IMR-90 (cell line): ENCODE measurements at regions not wholly inside any gene's neighbourhood (a gene's known extent, or its start where the extent isn't known, plus 50 kb on each side); places are given as distances from the start of the nearest gene placed in this dataset.

Experiments
- ATAC-seq: fragments of 200-7000 bp; cut with Tn5 transposase; 2 replicates; pipeline ENCODE4 v1.9.1; 2020; ENCODE audit warnings: low read depth, mild to moderate bottlenecking, moderate library complexity
- BruUV-seq: library from RNA; stranded (reverse); fragments of 400-500 nt; replicated peaks from 2 replicates; lab custom pipeline; 2021; lab: Mats Ljungman, UMichigan
- CTCF ChIA-PET: fragments of 300-600 bp; formaldehyde crosslinking; extraction: SDS; loops from one replicate; lab custom pipeline; 2021; ENCODE audit warnings: antibody characterized with exemption; lab: Yijun Ruan, JAX
- POLR2A ChIA-PET: fragments of 300-600 bp; sonication (Branson Sonifier 250); formaldehyde crosslinking; loops from one replicate; lab custom pipeline; 2022; ENCODE audit warnings: antibody characterized with exemption; ENCODE audit not compliant: unreplicated experiment; lab: Charles Lee
- DNase-seq: peaks from one replicate; pipeline ENCODE4 v3.0.0; 2013
- H2AFZ ChIP-seq: replicated peaks from 2 replicates; pipeline ENCODE3; 2013; ENCODE audit warnings: low read length, mild to moderate bottlenecking; ENCODE audit not compliant: poor library complexity
- H2AK5ac ChIP-seq: 2 replicates; pipeline ENCODE4 v1.6.1; 2013; ENCODE audit warnings: low read depth, low read length, inconsistent platforms
- H2AK9ac ChIP-seq: replicated peaks from 2 replicates; pipeline ENCODE3; 2013; ENCODE audit warnings: mild to moderate bottlenecking, low read depth, low read length, moderate library complexity; ENCODE audit not compliant: poor library complexity
- H2BK120ac ChIP-seq: 2 replicates; pipeline ENCODE4 v1.6.1; 2013; ENCODE audit warnings: low read depth, low read length, inconsistent platforms
- H2BK15ac ChIP-seq: 3 replicates; pipeline ENCODE4 v1.6.1; 2013; ENCODE audit warnings: low read depth, low read length, inconsistent platforms
- H2BK20ac ChIP-seq: 2 replicates; pipeline ENCODE4 v1.6.1; 2013; ENCODE audit warnings: low read depth, mild to moderate bottlenecking, inconsistent platforms, low read length, moderate library complexity
- H2BK5ac ChIP-seq: 2 replicates; pipeline ENCODE4 v1.6.1; 2013; ENCODE audit warnings: mild to moderate bottlenecking, low read depth, low read length, inconsistent platforms; ENCODE audit not compliant: poor library complexity, severe bottlenecking
- H3K14ac ChIP-seq: replicated peaks from 2 replicates; pipeline ENCODE4 v1.6.1; 2013; ENCODE audit warnings: low read depth, low read length, inconsistent platforms
- H3K18ac ChIP-seq: 2 replicates; pipeline ENCODE4 v1.6.1; 2013; ENCODE audit warnings: low read depth, low read length, control low read depth
- H3K23ac ChIP-seq: 2 replicates; pipeline ENCODE4 v1.6.1; 2013; ENCODE audit warnings: low read depth, low read length, inconsistent platforms
- H3K27ac ChIP-seq: 2 replicates; pipeline ENCODE4 v1.5.1; 2013; ENCODE audit warnings: mild to moderate bottlenecking, control low read depth, low read length; ENCODE audit not compliant: insufficient read depth
- H3K27me3 ChIP-seq: 2 replicates; pipeline ENCODE4 v1.6.1; 2013; ENCODE audit warnings: low read length; ENCODE audit not compliant: control insufficient read depth, insufficient read depth
- H3K36me3 ChIP-seq: 2 replicates; pipeline ENCODE4 v1.6.1; 2013; ENCODE audit warnings: low read length, mixed read lengths; ENCODE audit not compliant: control insufficient read depth, insufficient read depth
- H3K4ac ChIP-seq: 2 replicates; pipeline ENCODE4 v1.6.1; 2013; ENCODE audit warnings: low read depth, low read length, inconsistent platforms
- H3K4me1 ChIP-seq: 2 replicates; pipeline ENCODE4 v1.6.1; 2013; ENCODE audit warnings: low read length, mixed read lengths; ENCODE audit not compliant: control insufficient read depth, insufficient read depth
- H3K4me2 ChIP-seq: 2 replicates; pipeline ENCODE4 v1.6.1; 2013; ENCODE audit warnings: low read depth, mild to moderate bottlenecking, control low read depth, low read length, moderate library complexity
- H3K4me3 ChIP-seq: 2 replicates; pipeline ENCODE4 v1.5.1; 2013; ENCODE audit warnings: low read depth, mild to moderate bottlenecking, control low read depth, low read length, moderate library complexity; ENCODE audit not compliant: insufficient read depth
- H3K56ac ChIP-seq: 2 replicates; pipeline ENCODE4 v1.6.1; 2013; ENCODE audit warnings: low read length, inconsistent platforms; ENCODE audit not compliant: insufficient read depth; ENCODE audit errors: extremely low read depth
- H3K79me1 ChIP-seq, 2 experiments: 2 replicates each; pipeline ENCODE4 v1.6.1; 2013; ENCODE audit warnings: low read length in 2 of 2, inconsistent platforms in 1 of 2, low read depth in 1 of 2
- H3K9ac ChIP-seq: 2 replicates; pipeline ENCODE4 v1.6.1; 2013; ENCODE audit warnings: low read depth, low read length, control low read depth
- H3K9me1 ChIP-seq: 2 replicates; pipeline ENCODE4 v1.6.1; 2013; ENCODE audit warnings: low read length, inconsistent platforms; ENCODE audit not compliant: insufficient read depth
- H3K9me3 ChIP-seq: 2 replicates; pipeline ENCODE4 v1.6.1; 2013; ENCODE audit warnings: low read length; ENCODE audit not compliant: control insufficient read depth, insufficient read depth
- H4K20me1 ChIP-seq: 2 replicates; pipeline ENCODE4 v1.6.1; 2013; ENCODE audit warnings: low read length, inconsistent platforms; ENCODE audit not compliant: insufficient read depth
- H4K5ac ChIP-seq: 2 replicates; pipeline ENCODE4 v1.6.1; 2013; ENCODE audit warnings: mild to moderate bottlenecking, low read depth, low read length, control low read depth
- H4K8ac ChIP-seq, 2 experiments: 2 replicates each; pipeline ENCODE4 v1.6.1; 2013; ENCODE audit warnings: low read depth in 2 of 2, low read length in 2 of 2, control low read depth in 1 of 2, inconsistent platforms in 1 of 2
- H4K91ac ChIP-seq: 2 replicates; pipeline ENCODE4 v1.6.1; 2013; ENCODE audit warnings: low read depth, low read length, inconsistent platforms; ENCODE audit not compliant: insufficient read depth
- BHLHE40 ChIP-seq: fragments of 150-350 bp; IDR thresholded peaks from 2 replicates; pipeline ENCODE4 v1.6.1; 2016; ENCODE audit warnings: mild to moderate bottlenecking, low read depth, low read length
- CEBPB ChIP-seq: IDR thresholded peaks from 2 replicates; pipeline ENCODE4 v1.6.1; 2012; ENCODE audit warnings: low read depth, low read length, improper control_type of control experiment
- CHD1 ChIP-seq: IDR thresholded peaks from 2 replicates; pipeline ENCODE4 v1.6.1; 2012; ENCODE audit warnings: low read depth, low read length, improper control_type of control experiment
- CTCF ChIP-seq: conservative IDR thresholded peaks from 2 replicates; pipeline ENCODE4 v1.5.1; 2012; ENCODE audit warnings: mild to moderate bottlenecking, low read depth, low read length, improper control_type of control experiment
- FOS ChIP-seq: fragments of 150-350 bp; IDR thresholded peaks from 2 replicates; pipeline ENCODE4 v1.6.1; 2016; ENCODE audit warnings: low read depth, low read length
- MAFK ChIP-seq: IDR thresholded peaks from 2 replicates; pipeline ENCODE4 v1.6.1; 2012; ENCODE audit warnings: low read depth, low read length, improper control_type of control experiment
- MAZ ChIP-seq: IDR thresholded peaks from 2 replicates; pipeline ENCODE4 v1.6.1; 2012; ENCODE audit warnings: low read depth, mild to moderate bottlenecking, low read length, improper control_type of control experiment, moderate library complexity, borderline replicate concordance
- MXI1 ChIP-seq: IDR thresholded peaks from 2 replicates; pipeline ENCODE4 v1.6.1; 2012; ENCODE audit warnings: low read depth, mild to moderate bottlenecking, low read length, moderate library complexity, borderline replicate concordance
- NFE2L2 ChIP-seq: fragments of 150-350 bp; IDR thresholded peaks from 2 replicates; pipeline ENCODE4 v1.6.1; 2016; ENCODE audit warnings: low read depth, mild to moderate bottlenecking, low read length
- POLR2A ChIP-seq: IDR thresholded peaks from 2 replicates; pipeline ENCODE4 v1.6.1; 2012; ENCODE audit warnings: mild to moderate bottlenecking, low read depth, low read length
- RAD21 ChIP-seq: IDR thresholded peaks from 2 replicates; pipeline ENCODE4 v1.6.1; 2012; ENCODE audit warnings: low read length, improper control_type of control experiment
- RCOR1 ChIP-seq: IDR thresholded peaks from 2 replicates; pipeline ENCODE4 v1.6.1; 2012; ENCODE audit warnings: mild to moderate bottlenecking, low read length, improper control_type of control experiment; ENCODE audit not compliant: insufficient replicate concordance
- RFX5 ChIP-seq: IDR thresholded peaks from 2 replicates; pipeline ENCODE4 v1.8.0; 2012; ENCODE audit warnings: low read depth, mild to moderate bottlenecking, low read length, moderate library complexity
- SMC3 ChIP-seq: fragments of 150-350 bp; IDR thresholded peaks from 2 replicates; pipeline ENCODE4 v1.6.1; 2016; ENCODE audit warnings: low read depth, mild to moderate bottlenecking, antibody characterized with exemption, low read length, moderate library complexity
- WGBS, 2 experiments: methylation state at CpG; one replicate each; pipeline versions ENCODE4 v1.1.5 to v1.1.7; 2013; ENCODE audit warnings: missing lambda C conversion rate in 2 of 2; ENCODE audit not compliant: insufficient read length in 1 of 2; ENCODE audit errors: extremely low coverage in 2 of 2; 5-methylcytosine and 5-hydroxymethylcytosine counted together
- dilution Hi-C: fragments of 300-500 bp; cut with HindIII; formaldehyde crosslinking; loops from one replicate; pipeline ENCODE4 v1.14.3; 2018; ENCODE audit warnings: low sequenced_read_pairs; ENCODE audit not compliant: unreplicated experiment
- in situ Hi-C: fragments of 300-500 bp; cut with MboI; formaldehyde crosslinking; loops from 3 replicates; pipeline ENCODE4 v1.14.3; 2019; ENCODE audit warnings: low sequenced_read_pairs, inconsistent platforms, mixed read lengths
- intact Hi-C: fragments of 100-400 bp; cut with micrococcal nuclease; formaldehyde crosslinking; loops from 2 replicates; pipeline ENCODE4 v1.10.0; 2022
- TF ChIP-seq, protein P1 (sequence below): fragments of 150-350 bp; IDR thresholded peaks from 2 replicates; pipeline ENCODE4 v1.6.1; 2016; ENCODE audit warnings: low read depth, mild to moderate bottlenecking, low read length, moderate library complexity, borderline replicate concordance
- TF ChIP-seq, protein P2 (sequence below): fragments of 150-350 bp; IDR thresholded peaks from 2 replicates; pipeline ENCODE4 v1.6.1; 2017; ENCODE audit warnings: mild to moderate bottlenecking, antibody characterized with exemption, low read length, low read depth

DNA sequence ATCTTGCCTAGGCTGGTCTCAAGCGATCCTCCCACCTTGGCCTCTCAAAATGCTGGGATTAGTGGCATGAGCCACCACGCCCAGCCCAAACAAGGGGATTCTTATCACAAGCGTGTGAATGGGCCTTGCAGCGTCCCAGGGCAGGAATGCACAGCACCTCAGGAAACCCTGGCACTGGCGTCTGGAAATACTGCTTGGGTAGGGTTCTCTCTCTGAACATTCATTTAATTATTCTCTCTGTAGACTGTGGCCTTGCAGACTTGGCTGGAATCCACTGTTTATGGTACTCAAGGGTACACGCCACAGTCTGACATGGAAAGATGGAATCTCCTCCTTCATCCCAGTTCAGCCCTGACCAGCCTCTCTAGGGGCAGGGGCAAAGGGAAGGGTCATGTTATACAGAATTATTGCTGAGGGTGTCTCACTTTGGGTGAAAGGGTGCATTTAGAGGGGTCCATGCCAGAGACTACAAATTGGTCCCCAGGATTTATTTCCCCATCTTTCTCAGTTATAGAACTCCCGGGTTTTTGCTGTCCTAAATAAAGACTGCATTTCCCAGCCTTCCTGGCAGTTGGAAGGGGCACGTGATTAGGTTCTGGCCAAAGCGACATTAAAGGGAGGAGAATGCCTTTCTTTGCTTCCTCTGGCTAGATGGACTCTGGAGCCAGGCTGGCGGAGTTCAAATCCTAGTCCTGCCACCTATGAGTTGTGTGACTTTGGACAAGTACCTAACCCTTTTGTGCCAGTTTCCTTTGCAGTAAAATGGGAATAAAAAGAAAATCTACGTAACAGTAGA lies 147.2 kb upstream of the HAAO start:
- dilution Hi-C loops, result no loop called here

More for the DNA sequence above, 147.2 kb upstream of the HAAO start:
- TF ChIP-seq MXI1, result no peak
- no peak for TF ChIP-seq CTCF
- no peak for TF ChIP-seq RAD21
- no peak for TF ChIP-seq SMC3
- TF ChIP-seq MAFK, result no peak
- no peak for TF ChIP-seq POLR2A
- TF ChIP-seq RFX5, result no peak
- no peak for TF ChIP-seq CEBPB
- TF ChIP-seq, protein P1, sequence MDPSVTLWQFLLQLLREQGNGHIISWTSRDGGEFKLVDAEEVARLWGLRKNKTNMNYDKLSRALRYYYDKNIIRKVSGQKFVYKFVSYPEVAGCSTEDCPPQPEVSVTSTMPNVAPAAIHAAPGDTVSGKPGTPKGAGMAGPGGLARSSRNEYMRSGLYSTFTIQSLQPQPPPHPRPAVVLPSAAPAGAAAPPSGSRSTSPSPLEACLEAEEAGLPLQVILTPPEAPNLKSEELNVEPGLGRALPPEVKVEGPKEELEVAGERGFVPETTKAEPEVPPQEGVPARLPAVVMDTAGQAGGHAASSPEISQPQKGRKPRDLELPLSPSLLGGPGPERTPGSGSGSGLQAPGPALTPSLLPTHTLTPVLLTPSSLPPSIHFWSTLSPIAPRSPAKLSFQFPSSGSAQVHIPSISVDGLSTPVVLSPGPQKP, result no peak
- no peak for TF ChIP-seq MAZ
- no peak for TF ChIP-seq CHD1
- no peak for TF ChIP-seq BHLHE40
- TF ChIP-seq, protein P2, sequence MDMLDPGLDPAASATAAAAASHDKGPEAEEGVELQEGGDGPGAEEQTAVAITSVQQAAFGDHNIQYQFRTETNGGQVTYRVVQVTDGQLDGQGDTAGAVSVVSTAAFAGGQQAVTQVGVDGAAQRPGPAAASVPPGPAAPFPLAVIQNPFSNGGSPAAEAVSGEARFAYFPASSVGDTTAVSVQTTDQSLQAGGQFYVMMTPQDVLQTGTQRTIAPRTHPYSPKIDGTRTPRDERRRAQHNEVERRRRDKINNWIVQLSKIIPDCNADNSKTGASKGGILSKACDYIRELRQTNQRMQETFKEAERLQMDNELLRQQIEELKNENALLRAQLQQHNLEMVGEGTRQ, result no peak
- no peak for TF ChIP-seq FOS
- no peak for TF ChIP-seq RCOR1
- no peak for TF ChIP-seq NFE2L2
- no peak overlapping the region for H2AK9ac ChIP-seq
- no peak overlapping the region for H4K5ac ChIP-seq
- 100% methylated on average over 1 of the region's 11 CpGs; no CpG with 5 or more reads in 1 of the 2 experiments for WGBS, 2 experiments
- H3K18ac ChIP-seq, result no peak overlapping the region
- ATAC-seq (no peak), DNase-seq (no peak)
- intact Hi-C loops, result no loop called here
- BruUV-seq, result no TSS peak
- no peak overlapping the region for H3K4ac ChIP-seq
- no peak overlapping the region for H3K14ac ChIP-seq
- no peak overlapping the region for H3K4me2 ChIP-seq
- no peak overlapping the region for H2BK15ac ChIP-seq
- POLR2A ChIA-PET, result no interaction called here
- no peak overlapping the region for H4K8ac ChIP-seq
- no peak overlapping the region for H2BK5ac ChIP-seq
- in situ Hi-C loops, result no loop called here
- H2BK20ac ChIP-seq, result no peak overlapping the region
- H3K9me1 ChIP-seq, result no peaks in the 10 kb centered on the region
- H4K20me1 ChIP-seq, result no peaks in the 10 kb centered on the region
- no peaks in the 10 kb centered on the region for H3K36me3 ChIP-seq
- no peak overlapping the region for H4K91ac ChIP-seq
- H2AFZ ChIP-seq, result no peak overlapping the region
- H3K27ac ChIP-seq, result no peak overlapping the region
- H3K79me1 ChIP-seq, result no peaks in the 10 kb centered on the region
- no peak overlapping the region for H3K4me3 ChIP-seq
- H3K56ac ChIP-seq, result no peak overlapping the region
- CTCF ChIA-PET, result no interaction called here
- no peak overlapping the region for H3K9ac ChIP-seq
- H2AK5ac ChIP-seq, result no peak overlapping the region
- no peak overlapping the region for H2BK120ac ChIP-seq
- no peaks in the 10 kb centered on the region for H3K9me3 ChIP-seq
- H3K27me3 ChIP-seq, result no peaks in the 10 kb centered on the region
- H3K4me1 ChIP-seq, result no peaks in the 10 kb centered on the region
- H3K23ac ChIP-seq, result no peak overlapping the region
